Inflammatory macrophage treated with lipopolysaccharide for 4 hours (primary cell): ENCODE measurements at regions not wholly inside any gene's neighbourhood (a gene's known extent, or its start where the extent isn't known, plus 50 kb on each side); places are given as distances from the start of the nearest gene placed in this dataset.
"Not testable (repeated sequence)": the region's sequence is repeated elsewhere in the genome, so short reads cannot be mapped to it uniquely, and the experiment has no call there.

Experiments
- DNase-seq: peaks from one replicate; pipeline ENCODE4 v3.0.0-alpha.2; 2020

DNA sequence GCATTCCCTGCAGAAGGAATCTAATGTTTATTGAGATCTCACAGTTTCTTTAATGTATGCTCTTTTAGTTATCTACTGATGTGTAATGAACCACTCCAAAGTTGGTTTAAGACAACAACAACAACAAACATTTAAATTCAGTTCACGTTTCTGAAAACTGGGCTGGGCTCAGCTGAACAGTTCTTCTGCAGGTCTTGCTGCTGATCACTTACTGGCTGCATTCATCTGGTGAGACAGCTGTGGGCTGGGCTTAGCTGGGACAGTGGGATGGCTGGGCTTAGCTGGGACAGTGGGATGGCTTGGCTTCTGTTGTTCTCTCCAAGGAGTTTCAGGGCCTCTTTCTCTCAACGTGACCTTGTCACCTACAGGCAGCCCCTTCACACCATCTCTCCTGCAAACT, 544.3 kb upstream of the CDH5 start:
- DNase-seq, result no peak

DNA sequence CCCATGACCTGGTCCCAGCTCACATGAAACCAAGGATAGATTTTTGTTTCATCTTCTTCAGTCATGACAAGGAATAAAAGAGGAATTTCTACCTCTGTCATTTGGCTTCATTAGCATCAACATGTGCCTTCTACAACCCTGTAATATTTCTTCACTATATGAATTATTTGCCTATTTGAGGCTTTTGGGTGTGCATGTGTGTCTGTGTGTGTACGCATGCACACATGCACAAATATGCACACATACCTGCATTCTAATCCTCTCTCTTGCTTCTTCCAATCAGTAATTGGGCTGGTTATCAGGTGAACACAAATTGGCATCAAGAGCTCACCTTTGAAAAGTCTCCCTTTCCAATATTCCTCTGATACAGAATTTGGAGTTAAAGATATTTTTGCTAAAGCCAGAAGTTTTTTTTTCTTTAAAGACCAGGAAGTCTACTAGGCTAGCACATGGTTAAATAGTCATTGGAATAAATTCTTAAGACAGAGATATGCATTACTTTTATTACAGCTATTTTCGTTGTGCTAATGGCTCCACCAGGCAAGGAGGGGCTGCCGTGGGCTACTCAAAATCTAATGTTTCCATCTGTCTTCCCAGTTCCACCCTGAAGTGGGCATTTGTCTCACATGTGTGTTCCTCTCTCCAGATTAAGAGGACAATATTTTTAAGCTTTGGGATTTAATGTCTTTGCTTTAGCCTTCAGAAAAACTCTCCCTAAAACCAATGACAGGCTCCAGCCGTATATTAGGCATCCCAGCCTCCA, 547.2 kb upstream of the CDH5 start:
- DNase-seq, result no peak

DNA sequence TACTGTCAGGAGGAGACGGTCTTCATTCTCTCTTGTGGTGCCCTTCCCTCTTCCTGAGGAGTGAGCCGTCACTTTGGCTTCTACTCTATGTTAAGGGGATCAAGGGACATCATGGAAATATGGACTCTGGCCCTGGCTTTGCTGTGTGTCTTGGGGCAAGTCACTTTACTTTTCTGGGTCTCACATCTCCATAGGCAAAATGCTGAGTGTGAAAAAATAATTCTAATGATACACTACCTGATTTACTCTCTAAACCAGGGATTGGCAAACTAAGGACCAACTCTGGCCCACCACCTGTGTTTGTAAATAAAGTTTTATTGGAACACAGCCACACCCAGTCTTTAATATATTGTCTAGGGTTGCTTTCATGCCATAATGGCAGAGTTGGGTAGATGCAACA, 548.7 kb upstream of the CDH5 start:
- DNase-seq, result no peak

DNA sequence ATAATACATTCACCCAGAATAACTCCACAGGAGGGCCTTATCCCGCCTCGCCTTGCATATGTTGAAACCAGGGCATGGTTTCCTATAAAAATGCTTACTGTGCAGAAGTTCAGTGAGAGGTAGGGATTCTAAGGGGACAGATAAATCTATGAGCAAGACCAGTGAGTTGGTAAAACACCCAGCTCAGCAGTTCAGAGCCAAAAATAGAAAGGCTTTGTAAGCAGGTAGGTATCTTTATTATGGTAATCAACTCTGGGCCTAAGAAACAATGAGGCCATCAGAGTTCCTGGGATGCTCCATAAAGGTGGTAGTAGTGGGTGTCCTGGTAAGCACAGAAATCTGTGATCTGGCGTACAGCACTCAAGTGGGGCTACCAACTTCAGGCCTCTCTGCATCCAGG, 549.4 kb upstream of the CDH5 start:
- DNase-seq, result no peak

DNA sequence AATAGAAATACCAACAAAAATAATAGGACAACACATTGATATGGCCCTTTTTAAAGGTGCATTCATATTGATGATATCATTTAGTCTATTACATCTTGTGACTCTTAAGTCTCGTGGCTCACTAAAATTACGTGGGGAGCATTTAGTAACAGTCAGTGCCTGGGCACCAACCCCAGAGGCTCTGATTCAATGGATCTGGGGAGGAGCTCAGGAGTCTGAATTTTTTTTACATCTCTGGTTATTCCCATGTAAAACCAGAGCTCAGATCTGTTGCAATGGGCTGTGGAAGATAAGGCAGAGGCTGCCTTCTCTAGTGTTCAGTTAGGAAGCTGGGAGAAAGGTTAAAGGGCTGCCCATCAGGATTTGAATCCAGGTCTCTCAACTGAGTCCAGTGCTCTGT, 549.9 kb upstream of the CDH5 start:
- no peak for DNase-seq

DNA sequence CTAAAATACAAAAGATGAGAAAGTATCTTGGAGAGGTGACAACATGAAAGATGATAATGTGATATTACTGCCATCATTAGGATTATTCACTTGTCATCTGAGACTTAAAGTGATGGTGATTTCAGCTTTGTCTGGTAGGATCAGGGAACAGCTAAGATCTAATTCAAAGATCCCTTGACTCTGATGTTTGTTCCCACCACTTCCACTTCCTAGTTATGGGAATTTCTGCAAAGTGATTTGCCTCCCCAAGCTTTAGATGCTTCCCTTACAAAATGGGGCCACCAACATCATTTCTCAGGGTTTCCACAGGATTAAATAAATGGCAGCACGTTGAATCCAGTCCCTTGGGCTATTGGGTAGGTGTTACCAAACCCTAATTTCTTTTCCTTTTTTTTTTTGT, 550.8 kb upstream of the CDH5 start:
- DNase-seq, result no peak

DNA sequence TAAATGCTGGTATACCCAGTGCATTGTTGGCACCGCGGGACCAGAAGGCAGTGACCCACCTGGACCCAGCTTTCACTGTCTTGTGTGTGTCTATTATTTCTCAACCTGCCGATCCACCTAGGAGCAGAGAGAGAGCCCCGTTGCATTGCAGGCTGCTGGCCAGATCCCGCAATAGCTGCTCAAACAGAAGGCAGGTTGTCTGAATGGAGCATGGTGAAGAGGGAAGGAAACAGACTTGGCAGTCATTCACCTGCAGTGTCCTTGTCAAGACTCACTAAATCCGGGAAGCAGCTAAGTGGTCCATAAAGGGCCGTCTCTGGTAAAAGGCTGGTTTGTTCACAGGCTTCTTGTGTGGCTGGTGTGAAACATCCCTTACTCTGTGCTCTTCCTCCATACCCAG, 552.6 kb upstream of the CDH5 start:
- DNase-seq, result not testable (repeated sequence)

DNA sequence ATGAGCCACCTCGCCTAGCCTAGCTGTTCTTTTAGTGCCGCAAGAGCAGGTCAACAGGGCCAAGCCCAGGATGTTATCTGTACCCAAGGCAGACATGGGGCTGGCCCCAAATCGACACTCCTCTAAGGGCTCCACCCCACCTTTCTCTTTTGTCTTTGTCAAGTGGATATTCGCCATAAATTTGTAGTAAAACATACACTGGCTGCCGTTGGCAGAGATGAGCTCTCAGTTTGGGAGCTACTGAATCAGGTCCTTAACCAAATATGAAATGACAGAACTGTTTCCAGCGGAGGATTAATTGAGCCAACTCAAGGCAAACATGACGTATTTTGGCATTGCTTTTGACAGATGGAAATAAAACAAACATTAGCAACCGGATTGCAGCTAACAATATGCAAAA, 556.9 kb upstream of the CDH5 start:
- DNase-seq, result no peak

DNA sequence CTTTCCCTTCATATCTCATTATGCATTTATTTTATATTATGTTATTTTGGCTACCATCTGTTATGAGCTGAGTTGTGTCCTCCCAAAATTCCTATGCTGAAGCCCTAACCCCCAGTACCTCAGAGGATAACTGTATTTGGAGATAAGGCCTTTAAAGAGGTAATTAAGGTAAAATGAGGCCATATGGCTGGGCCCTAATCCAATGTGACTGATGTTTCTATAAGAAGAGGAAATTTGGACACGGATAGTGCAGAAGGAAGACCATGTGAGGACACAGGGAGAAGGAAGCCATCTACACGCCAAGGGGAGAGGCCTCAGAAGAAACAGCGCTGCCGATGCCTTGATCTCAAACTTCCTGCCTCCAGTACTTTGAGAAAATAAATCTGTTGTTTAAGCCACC, 557.7 kb upstream of the CDH5 start:
- DNase-seq, result no peak

DNA sequence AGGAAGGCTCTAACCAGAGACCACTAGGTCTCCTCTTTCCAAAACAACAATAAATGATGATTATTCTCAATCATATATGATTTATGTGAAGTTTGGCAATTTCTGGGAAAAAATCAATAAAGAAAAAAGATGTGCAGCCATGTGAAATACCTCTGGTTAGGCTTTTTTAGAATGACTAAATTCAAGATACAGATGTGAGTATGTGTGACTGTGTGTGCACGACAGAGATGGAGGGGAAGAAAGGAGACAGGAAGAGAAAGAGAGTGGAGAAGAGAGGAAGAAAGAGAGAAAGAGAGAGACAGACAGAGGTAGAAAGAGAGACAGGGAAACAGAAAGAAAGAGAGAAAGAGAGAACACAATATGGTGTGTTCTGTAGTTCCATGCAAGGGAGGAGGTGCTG, 558.6 kb upstream of the CDH5 start:
- no peak for DNase-seq

DNA sequence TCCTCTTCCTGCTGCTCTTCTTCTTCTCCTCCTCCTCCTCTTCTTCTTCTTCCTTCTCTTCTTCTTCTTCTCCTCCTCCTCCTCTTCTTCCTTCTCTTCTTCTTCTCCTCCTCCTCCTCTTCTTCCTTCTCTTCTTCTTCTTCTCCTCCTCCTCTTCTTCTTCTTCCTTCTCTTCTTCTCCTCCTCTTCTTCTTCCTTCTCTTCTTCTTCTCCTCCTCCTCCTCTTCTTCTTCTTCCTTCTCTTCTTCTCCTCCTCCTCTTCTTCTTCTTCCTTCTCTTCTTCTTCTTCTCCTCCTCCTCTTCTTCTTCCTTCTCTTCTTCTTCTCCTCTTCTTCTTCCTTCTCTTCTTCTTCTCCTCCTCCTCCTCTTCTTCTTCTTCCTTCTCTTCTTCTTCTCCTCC, 560.8 kb upstream of the CDH5 start:
- DNase-seq, result not testable (repeated sequence)

DNA sequence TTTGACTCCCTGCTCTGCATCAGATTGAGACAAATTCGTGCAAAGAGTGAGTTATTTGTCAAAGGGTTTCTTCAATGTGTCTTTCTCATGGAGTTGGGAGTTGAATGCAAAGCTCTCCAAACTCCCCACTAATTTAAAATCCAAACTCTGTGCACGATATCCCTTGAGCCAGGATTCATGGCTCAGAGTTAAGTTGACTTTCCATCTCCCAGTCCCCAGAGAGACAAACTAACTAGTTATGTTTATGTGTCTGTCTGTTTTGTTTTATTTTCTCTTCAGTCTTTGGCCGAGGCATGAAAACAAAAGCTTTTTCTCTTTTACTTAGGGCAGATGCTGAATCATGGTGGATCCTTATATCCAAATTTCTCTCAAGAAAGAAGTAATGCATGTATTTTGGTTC, 570.0 kb upstream of the CDH5 start:
- no peak for DNase-seq

DNA sequence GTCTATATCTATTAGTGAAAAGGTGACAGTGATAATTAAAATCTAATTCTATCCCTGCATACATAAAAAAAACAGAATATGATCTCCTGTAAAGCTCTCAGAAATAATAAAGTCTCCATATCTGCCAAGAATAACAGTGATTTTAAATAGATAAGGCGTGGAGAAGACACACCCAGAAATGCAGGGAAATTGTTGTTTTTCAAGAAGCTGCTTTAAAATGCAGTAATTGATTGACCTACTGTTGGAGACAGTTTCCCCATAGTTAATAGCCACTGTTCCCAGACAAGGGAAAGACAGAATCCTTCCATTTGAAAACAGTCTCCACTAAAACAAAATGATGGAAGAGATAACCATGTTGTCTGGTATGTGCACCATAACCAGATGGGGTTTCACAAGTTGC, 571.5 kb upstream of the CDH5 start:
- no peak for DNase-seq

DNA sequence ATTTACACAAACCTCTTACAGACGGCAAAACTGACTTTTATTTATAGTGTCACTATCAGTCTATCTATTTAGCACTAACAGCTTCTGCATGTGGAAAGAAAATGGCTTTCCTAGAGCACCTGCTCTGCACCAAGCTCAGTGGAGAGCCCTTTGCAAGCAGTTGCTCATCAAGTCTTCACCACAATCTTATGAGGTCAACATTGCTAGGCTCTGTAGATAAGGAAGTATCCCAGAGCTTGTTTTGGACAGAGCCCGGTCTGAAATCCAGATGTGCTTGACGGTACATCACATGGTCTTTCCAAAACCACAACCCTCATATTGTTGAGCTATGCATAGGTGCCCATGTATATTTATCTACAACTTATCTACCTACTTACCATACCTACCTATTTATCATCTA, 572.7 kb upstream of the CDH5 start:
- no peak for DNase-seq

DNA sequence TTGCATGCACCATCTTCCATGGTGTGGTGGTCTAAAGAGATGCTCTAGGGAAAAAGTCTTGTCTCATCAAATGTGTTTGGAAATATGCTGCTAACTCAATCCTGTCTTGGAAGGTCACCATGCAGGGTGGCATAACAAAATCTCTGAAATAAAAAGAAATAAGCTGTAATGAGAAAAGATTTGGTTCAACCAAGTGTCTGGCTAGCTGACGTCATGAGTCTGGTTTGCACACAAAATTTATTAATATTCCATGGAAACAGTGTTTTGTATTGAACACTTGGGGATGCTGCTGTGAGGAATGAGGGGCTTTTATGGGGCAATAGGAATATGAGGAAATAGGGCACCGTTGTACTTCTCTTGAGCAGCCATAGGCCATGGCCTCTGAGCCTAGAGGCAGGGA, 575.7 kb upstream of the CDH5 start:
- no peak for DNase-seq

DNA sequence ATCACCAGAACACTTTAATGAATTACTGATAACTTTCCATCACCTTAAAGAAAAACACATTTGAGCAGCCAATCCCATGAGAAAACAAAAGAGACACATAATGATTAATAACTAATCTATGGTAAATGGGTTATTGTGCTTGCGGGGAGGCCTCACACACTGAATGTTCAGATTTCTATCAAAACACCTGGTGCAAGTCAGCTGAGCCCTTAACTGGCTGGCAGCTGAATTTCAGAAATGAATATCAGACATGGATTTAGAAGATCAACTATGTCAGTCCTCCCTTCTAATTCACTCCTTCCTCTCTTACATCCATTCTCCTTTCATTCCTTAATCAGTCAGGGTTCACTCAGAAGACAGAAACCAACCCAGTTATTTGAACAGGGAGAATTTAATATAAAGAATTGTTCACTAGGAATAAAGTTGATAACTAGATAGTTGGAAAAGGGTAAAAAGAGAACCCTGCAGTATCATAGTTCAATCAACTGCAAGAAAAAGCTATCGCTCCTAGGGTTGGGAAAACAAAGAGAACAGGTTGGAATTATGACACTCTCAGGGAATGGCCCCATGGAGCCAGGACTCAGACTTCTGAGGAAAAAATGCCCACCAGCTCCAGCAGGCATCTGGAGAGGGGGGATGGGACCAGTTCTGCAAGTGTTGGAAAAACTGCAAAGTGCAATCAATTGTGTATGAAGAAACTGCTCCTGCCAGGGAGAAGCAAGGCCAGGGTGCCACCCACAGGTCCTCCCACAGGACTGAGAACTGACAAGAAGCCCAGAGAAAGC, 577.1 kb upstream of the CDH5 start:
- DNase-seq, result peak; percentile 3

DNA sequence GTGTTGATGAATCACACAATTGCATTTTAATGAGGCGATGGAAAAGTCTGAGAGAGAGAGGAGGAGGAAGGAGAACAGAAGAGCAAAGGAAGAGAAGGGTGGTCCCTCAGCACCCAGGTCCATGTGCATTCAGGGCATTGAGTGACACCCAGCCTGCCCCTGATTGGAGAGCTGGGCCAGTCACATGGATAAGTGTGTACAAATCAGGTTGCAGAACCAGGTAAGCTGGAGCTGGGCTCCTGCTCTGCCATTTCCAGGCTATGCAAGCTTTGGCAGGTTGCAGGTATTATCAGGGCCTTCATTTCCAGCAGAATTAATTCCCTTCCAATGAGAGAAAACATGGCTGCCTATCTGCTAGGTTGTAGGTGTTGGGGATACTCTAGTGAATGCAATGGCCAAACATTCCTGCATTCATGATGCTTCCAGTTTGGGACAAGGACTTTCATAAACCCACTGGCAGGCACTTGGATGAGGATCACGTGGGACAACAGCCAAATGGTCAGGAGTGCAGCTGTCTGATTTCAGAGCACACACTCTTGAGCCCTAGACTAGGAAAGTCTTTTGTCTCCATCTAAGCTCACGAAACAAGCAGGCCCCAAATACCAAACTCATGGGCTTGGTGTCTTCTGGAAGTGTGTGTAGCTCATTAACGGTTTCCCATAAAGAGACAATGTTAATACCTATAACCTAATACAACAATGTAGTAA, 577.9 kb upstream of the CDH5 start:
- no peak for DNase-seq

DNA sequence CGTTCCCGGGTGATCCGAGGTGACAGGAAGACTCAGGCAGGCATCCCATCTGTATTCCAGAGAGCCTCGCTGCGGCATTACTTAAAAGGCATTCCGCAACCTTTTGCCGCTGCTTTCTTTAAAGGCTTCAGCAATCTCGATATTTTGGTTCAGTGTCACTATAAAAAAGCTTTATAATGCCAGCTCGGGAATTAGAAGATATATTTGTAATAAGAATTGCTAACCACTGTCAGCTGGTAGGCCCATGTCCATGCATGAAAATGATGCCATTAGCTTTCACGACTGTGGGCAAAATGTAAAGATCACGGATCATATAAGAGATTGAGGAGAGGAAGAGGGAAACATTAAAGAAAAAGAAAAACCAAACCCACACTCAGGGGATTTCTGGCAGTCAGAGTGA, 578.6 kb upstream of the CDH5 start:
- DNase-seq, result no peak

DNA sequence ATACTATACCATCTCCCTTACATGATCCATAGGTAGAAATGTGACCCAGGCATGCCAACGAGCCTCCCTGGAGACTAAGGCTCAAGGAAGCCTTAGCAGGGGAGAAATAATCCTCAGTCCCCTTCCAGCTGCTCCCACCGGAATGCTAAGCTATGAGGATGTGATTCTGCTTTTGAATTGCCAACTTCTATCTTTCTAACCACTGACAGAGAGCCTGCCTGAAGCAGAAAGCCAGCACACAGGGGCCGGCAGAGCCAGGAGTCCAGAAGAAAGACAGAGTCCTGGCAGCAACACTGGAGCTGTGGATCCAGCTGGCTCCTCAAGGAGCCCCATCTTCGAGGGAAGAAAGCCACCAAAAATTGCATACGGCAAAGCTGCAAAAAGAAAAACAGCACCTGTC, 579.6 kb upstream of the CDH5 start:
- no peak for DNase-seq

DNA sequence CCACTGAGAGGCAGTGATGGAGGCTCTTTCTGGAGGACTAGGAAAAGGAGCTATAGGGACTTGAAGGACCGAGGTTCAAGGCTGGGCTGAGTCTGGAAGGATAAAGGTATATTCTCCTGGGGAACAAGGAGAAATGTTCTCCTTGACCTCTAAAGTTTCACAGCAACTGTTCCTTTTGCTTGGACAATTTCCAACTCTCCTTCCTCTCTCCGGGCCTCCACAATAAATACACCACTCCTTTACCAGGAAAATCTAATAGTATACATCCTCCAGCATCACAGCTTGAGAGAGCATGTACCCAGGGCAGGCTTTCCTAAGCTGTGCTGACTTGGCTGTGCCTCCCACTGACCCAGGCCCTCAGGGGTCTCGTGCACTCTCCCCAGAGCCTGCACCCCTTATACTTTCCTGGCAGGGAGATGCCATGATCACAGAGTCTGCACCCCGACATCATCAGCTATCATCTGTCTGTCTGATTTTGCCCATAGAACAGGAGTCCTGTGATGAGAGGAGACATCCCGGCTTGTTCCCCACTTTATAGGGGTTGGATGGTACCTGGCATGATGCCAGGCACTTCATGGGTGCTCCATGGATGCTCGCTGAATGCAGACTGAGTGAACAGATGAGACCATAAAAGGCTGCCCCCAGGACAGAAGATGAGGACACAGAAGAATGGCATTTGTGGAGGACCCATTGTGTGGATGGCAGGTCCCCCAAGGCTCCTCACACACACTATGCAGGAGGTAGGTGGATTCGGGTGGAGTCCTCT, 582.6 kb upstream of the CDH5 start:
- no peak for DNase-seq

DNA sequence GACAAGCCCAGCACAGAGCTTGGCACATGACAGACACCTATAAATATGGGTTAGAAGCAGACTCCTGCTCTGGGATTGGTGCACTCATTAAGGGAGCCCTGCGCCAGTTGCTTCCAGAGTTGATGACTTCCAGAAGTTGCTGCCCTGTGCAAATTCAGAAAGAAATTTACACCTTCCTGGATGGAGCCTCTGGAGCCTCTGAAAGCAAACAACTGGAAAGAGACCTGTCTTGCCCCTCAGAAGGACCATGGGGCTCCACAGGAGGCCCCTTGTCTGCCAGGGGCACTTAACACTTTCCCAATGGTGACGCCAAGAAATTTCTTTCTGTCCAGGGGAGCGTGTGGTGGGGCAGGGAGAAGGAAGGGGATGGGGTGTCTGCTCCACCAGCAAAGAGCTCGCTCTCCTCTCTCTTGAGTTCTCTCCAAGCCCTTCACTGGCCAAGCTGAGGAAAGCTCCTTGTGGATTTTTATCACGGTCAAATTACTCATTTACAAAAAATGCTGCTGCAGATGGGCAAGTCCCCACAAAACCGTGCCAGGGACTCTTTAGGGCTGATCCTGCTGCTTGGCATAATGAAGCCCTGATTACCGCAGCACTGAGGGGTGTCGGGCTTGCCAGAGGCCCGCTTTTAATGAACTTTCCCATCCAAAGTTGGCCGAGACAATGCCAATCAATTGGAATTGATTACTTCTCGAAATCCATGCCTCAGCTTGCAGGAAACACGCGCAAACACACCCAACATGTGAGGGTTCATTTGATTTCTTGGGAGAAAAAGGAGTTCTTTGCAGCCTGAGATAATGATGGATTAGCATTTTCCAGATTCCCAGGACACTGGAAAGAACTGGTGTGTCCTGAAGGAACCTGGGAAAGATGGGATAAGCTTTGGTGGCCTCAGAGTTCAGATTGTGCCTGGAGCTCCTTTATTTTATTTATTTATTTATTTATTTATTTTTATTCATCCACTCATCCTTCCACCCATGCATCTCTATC, 583.6 kb upstream of the CDH5 start:
- no peak for DNase-seq

DNA sequence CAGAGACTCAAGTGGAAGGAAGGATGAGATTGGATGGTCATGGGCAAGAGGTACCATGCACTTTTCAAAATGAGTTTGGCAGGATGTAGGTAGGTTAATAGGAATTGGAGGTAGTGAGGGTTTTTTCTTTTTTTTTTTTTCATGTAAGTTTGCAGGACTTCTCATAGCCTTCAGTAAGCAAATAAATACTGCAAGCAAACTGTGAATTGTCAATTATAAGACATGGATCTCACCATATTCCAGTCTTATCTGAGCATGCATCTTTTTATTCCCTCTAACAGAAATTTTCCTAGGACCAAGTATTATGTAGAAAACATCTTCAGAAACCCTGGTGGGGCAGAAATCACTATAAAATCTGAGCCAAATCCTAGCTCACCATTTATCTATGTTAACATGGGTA, 584.6 kb upstream of the CDH5 start:
- no peak for DNase-seq
